ENCODE measurements at regions not wholly inside any gene's neighbourhood (a gene's known extent, or its start where the extent isn't known, plus 50 kb on each side); places are given as distances from the start of the nearest gene placed in this dataset.
A peak's percentile ranks its signal among the peaks of the same experiment; 100 is the strongest.

DNA sequence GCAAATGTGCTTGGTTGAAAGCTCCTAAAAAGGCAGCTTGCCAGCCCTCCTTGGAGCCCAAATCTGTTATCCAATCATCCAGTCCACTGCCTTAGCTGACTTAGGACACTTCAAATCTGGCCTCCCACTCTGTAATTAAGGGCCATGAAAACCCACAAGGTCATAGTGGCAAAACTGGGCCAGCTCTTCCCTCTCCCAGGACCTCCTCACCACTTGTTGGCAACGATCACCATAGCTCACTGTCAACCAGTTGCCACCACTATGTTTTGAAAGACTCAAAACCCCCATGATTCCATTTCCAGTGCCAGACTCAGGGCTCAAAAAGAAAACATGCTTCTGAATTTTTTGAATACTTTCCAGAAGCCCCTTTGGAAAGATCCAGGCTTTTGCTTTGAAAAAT is 107.5 kb downstream of the NREP start:
- CTCF ChIA-PET = no interaction called here
- Mint-ChIP-seq H3K27ac (no peak overlapping the region), H3K4me3 (no peak overlapping the region), H3K4me1 (ENCODE audit: low read depth) (no peaks in the 10 kb centered on the region), H3K27me3 (peaks cover 2% of the 10 kb centered on the region), H3K9me3 (no peaks in the 10 kb centered on the region), H3K36me3 (no peaks in the 10 kb centered on the region)
- intact Hi-C loops (cut with micrococcal nuclease) = no loop called here
- DNase-seq = no peak
- POLR2A ChIA-PET = no interaction called here

- peaks cover 4% of the 10 kb centered on the region for H3K9me3 Mint-ChIP-seq
- H3K36me3 Mint-ChIP-seq = no peaks in the 10 kb centered on the region
- no peaks in the 10 kb centered on the region for H3K4me1 Mint-ChIP-seq (ENCODE audit: low read depth)
- ChIA-PET POLR2A (no interaction called here), CTCF (no interaction called here)
- no peak overlapping the region for H3K4me3 Mint-ChIP-seq
- no peak for DNase-seq
- no peak overlapping the region for H3K27ac Mint-ChIP-seq
- intact Hi-C loops (cut with micrococcal nuclease) = no loop called here
- peaks cover 4% of the 10 kb centered on the region for H3K27me3 Mint-ChIP-seq
These were observed 111.6 kb downstream of the NREP start for GRCh38 chr5:111645303-111645838.

GRCh38 chr5:111643499-111643898 is 113.5 kb downstream of the NREP start:
- POLR2A ChIA-PET = no interaction called here

DNA sequence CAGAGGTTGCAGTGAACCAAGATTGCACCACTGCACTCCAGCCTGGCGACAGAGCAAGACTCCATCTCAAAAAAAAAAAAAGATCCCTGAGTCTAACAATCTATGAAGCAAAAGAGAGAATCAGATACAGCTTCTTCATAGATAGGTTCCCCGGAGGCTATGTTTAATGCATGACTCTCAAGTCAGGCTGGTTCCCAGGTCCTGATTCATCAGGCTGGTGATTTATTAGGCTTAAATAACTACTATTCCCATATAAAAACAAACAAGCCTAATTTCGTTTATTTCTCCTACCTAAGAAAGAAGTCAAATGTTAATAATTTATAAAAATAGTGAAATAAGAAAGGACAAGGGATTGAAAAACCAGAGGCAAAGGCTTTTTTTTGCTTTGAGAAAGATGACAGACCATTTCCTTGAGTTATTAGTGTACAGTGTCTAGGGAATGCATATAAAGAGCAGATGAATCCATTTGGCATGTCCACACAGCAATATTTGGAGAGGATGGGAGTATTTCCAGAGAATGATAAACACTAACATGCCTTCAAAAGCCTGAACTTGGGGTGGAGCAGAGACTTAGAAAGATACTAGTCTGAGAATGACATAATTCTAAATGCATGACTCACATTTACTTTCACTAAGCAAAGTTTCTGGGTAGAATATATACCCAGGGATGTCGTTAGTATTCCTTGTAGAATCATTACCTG is 115.3 kb downstream of the NREP start:
- H3K36me3 Mint-ChIP-seq = peaks cover 3% of the 10 kb centered on the region
- DNase-seq = no peak
- ChIA-PET CTCF (no interaction called here), POLR2A (no interaction called here)
- no peak overlapping the region for H3K27ac Mint-ChIP-seq
- no peak overlapping the region for H3K4me3 Mint-ChIP-seq
- intact Hi-C loops (cut with micrococcal nuclease) = no loop called here
- peaks cover 8% of the 10 kb centered on the region for H3K27me3 Mint-ChIP-seq
- peaks cover 26% of the 10 kb centered on the region for H3K9me3 Mint-ChIP-seq
- no peaks in the 10 kb centered on the region for H3K4me1 Mint-ChIP-seq (ENCODE audit: low read depth)

More at GRCh38 chr5:111643499-111643898, 113.5 kb downstream of the NREP start:
- Mint-ChIP-seq H3K36me3 (peaks cover 3% of the 10 kb centered on the region), H3K4me1 (ENCODE audit: low read depth) (no peaks in the 10 kb centered on the region), H3K27ac (no peak overlapping the region), H3K27me3 (peaks cover 8% of the 10 kb centered on the region), H3K9me3 (peaks cover 20% of the 10 kb centered on the region), H3K4me3 (no peak overlapping the region)
- CTCF ChIA-PET = no interaction called here
- no peak for DNase-seq
- intact Hi-C loops (cut with micrococcal nuclease) = no loop called here

DNA sequence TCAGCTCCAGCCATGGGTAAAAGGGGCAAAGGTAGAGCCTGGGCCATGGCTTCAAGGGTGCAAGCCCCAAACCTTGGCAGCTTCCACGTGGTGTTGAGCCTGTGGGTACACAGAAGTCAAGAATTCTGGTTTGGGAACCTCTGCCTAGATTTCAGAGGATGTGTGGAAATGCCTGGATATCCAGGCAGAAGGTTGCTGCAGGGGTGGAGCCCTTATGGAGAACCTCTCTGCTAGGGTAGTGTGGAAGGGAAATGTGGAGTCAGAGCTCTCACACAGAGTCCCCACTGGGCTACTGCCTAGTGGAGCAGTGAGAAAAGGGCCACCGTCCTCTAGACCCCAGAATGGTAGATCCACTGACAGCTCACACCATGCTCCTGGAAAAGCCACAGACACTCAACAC is 117.1 kb downstream of the NREP start:
- no peak overlapping the region for H3K27ac Mint-ChIP-seq
- ChIA-PET CTCF (no interaction called here), POLR2A (no interaction called here)
- intact Hi-C loops (cut with micrococcal nuclease) = no loop called here
- peaks cover 3% of the 10 kb centered on the region for H3K36me3 Mint-ChIP-seq
- no peak overlapping the region for H3K4me3 Mint-ChIP-seq
- H3K27me3 Mint-ChIP-seq = peaks cover 6% of the 10 kb centered on the region
- no peak for DNase-seq
- H3K9me3 Mint-ChIP-seq = peaks cover 26% of the 10 kb centered on the region
- H3K4me1 Mint-ChIP-seq (ENCODE audit: low read depth) = no peaks in the 10 kb centered on the region

DNA sequence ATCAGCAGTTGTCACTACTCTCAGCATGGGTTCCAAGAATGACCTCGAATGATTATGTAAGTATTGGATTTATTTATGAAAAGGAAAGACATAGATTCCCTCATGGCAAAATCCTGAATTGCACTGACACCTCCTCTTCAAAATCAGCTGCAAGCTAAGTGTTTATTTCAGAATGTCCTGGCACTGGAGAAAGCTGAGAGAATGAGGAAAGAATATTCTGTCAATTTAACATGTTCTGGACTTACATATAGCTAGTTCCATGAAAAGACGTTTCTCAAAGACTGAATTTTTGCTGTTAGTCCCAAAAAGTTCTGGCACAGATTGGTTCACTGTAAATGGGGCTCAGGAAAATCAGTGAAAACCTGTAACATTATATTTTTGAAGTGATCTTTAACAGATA is 120.3 kb downstream of the NREP start:
- Mint-ChIP-seq H3K9me3 (peaks cover 26% of the 10 kb centered on the region), H3K36me3 (peaks cover 3% of the 10 kb centered on the region), H3K27me3 (peaks cover 5% of the 10 kb centered on the region), H3K4me3 (no peak overlapping the region), H3K4me1 (ENCODE audit: low read depth) (no peaks in the 10 kb centered on the region), H3K27ac (no peak overlapping the region)
- intact Hi-C loops (cut with micrococcal nuclease) = no loop called here
- ChIA-PET CTCF (no interaction called here), POLR2A (no interaction called here)
- no peak for DNase-seq

GRCh38 chr5:111635916-111636570 is 121.0 kb downstream of the NREP start:
- Mint-ChIP-seq H3K27me3 (peaks cover 5% of the 10 kb centered on the region), H3K4me1 (ENCODE audit: low read depth) (no peaks in the 10 kb centered on the region), H3K9me3 (peaks cover 26% of the 10 kb centered on the region), H3K36me3 (peaks cover 3% of the 10 kb centered on the region), H3K4me3 (no peak overlapping the region), H3K27ac (no peak overlapping the region)
- ChIA-PET CTCF (no interaction called here), POLR2A (no interaction called here)
- no peak for DNase-seq
- intact Hi-C loops (cut with micrococcal nuclease) = no loop called here

DNA sequence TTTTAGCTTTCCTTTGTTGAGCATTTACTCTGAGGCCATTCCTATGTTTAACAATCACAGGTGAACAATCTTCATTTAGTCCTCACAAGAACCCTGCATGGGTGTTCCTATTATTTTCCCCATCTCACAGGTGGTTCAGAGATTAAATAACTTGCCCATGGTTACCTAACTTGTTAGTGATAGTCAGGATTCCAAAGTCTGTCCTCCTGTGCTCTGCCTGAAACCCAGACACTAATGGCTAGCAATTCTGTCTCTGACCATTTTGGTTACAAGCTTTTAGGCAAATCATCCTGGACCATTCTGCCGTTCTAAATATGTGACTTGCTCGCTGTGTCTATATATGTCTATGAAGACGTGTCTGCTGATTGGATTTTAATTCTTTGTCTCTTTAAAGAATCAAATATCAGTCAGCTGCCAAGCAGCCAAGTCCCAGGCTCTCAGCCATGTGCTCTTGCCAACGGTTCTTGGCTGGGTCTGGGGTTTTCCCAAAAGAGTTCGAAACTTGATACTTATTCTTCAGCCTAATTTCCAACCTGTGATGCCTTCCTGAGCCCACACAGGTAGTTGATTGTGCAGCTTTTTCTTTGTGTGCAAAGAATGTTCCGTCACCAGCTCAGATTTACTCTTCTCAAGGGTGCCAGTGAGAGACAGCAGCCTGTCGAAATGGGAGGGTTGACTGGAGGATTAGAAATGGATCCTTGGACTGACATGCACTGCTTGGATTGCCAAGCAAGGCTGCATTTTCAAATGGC is 121.7 kb downstream of the NREP start:
- intact Hi-C loops (cut with micrococcal nuclease) = no loop called here
- peaks cover 4% of the 10 kb centered on the region for H3K27me3 Mint-ChIP-seq
- CTCF ChIA-PET = no interaction called here
- H3K4me1 Mint-ChIP-seq (ENCODE audit: low read depth) = no peaks in the 10 kb centered on the region
- H3K9me3 Mint-ChIP-seq = peaks cover 21% of the 10 kb centered on the region
- DNase-seq = no peak
- no peak overlapping the region for H3K27ac Mint-ChIP-seq
- H3K36me3 Mint-ChIP-seq = peaks cover 3% of the 10 kb centered on the region
- H3K4me3 Mint-ChIP-seq = no peak overlapping the region
- POLR2A ChIA-PET = no interaction called here

DNA sequence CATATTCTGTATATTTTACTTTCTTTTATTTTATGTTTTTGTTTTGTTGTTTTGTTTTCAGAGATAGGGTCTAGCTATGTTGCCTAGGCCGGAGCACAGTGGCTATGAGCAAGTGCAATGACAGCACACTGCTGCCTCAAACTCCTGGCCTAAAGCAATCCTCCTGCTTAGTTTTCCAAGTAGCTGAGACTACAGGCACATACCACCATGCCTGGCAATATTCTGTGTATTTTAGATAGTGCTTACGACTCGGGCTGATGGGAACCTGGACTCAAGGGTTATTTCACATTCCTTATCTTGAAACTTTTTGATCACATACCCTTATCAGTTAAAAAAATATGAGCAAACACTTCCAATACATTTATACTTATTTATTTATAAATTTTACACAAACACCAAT is 119.0 kb upstream of the STARD4 start:
- H3K9me3 Mint-ChIP-seq = peaks cover 13% of the 10 kb centered on the region
- H3K4me3 Mint-ChIP-seq = no peak overlapping the region
- POLR2A ChIA-PET = no interaction called here
- H3K4me1 Mint-ChIP-seq (ENCODE audit: low read depth) = peaks cover 4% of the 10 kb centered on the region
- H3K27ac Mint-ChIP-seq = no peak overlapping the region
- CTCF ChIA-PET = interaction anchor here (0.6 kb wide), 1 partner anchor 100 kb away, joined by 3 read pairs; no protein-coding TSS in a partner anchor
- H3K27me3 Mint-ChIP-seq = peaks cover 4% of the 10 kb centered on the region
- no peaks in the 10 kb centered on the region for H3K36me3 Mint-ChIP-seq
- intact Hi-C loops (cut with micrococcal nuclease) = no loop called here
- DNase-seq = no peak

- peaks cover 4% of the 10 kb centered on the region for H3K4me1 Mint-ChIP-seq (ENCODE audit: low read depth)
- ChIA-PET CTCF (no interaction called here), POLR2A (no interaction called here)
- DNase-seq = no peak
- peaks cover 25% of the 10 kb centered on the region for H3K9me3 Mint-ChIP-seq
- H3K27me3 Mint-ChIP-seq = peaks cover 9% of the 10 kb centered on the region
- no peak overlapping the region for H3K27ac Mint-ChIP-seq
- H3K4me3 Mint-ChIP-seq = no peak overlapping the region
- intact Hi-C loops (cut with micrococcal nuclease) = loop anchor here (1.0 kb wide), 1 partner anchor 38 kb away; no protein-coding TSS in a partner anchor
- peaks cover 1% of the 10 kb centered on the region for H3K36me3 Mint-ChIP-seq
These were observed 116.6 kb upstream of the STARD4 start for GRCh38 chr5:111628901-111629300.

- intact Hi-C loops (cut with micrococcal nuclease) = loop anchor here (1.0 kb wide), 1 partner anchor 39 kb away; no protein-coding TSS in a partner anchor
- H3K4me3 Mint-ChIP-seq = no peak overlapping the region
- peaks cover 1% of the 10 kb centered on the region for H3K36me3 Mint-ChIP-seq
- H3K27me3 Mint-ChIP-seq = peaks cover 9% of the 10 kb centered on the region
- H3K27ac Mint-ChIP-seq = no peak overlapping the region
- CTCF ChIA-PET = no interaction called here
- H3K4me1 Mint-ChIP-seq (ENCODE audit: low read depth) = peaks cover 4% of the 10 kb centered on the region
- H3K9me3 Mint-ChIP-seq = peaks cover 25% of the 10 kb centered on the region
- DNase-seq = peak; percentile 45
- POLR2A ChIA-PET = no interaction called here
These were observed 115.5 kb upstream of the STARD4 start for GRCh38 chr5:111627862-111628261.

GRCh38 chr5:111626473-111627148 is 114.3 kb upstream of the STARD4 start:
- intact Hi-C loops (cut with micrococcal nuclease) = no loop called here
- Mint-ChIP-seq H3K27me3 (peaks cover 9% of the 10 kb centered on the region), H3K36me3 (peaks cover 1% of the 10 kb centered on the region), H3K9me3 (peaks cover 25% of the 10 kb centered on the region), H3K4me1 (ENCODE audit: low read depth) (peaks cover 4% of the 10 kb centered on the region), H3K27ac (no peak overlapping the region), H3K4me3 (no peak overlapping the region)
- CTCF ChIA-PET = no interaction called here
- POLR2A ChIA-PET = no interaction called here
- DNase-seq = no peak

All from activated CD4-positive, alpha-beta memory T cell treated with anti-CD3 and anti-CD28 coated beads for 36 hours (primary cell).